Fibroblast of lung (primary cell): ENCODE measurements at regions not wholly inside any gene's neighbourhood (a gene's known extent, or its start where the extent isn't known, plus 50 kb on each side); places are given as distances from the start of the nearest gene placed in this dataset.

Source experiments
- DNase-seq, 2 donors: peaks; one replicate each; pipeline versions ENCODE4 v3.0.0 to v3.0.0-alpha.2; 2010; ENCODE audit warnings: low read depth in 2 of 2
- H2AFZ ChIP-seq: 2 replicates; pipeline ENCODE4 v1.5.1; 2012; ENCODE audit warnings: low read length, control low read depth, inconsistent platforms
- H3K27ac ChIP-seq: 2 replicates; pipeline ENCODE4 v1.5.1; 2011; ENCODE audit warnings: low read length, control low read depth; ENCODE audit not compliant: insufficient read depth
- H3K27me3 ChIP-seq: 2 replicates; pipeline ENCODE4 v1.5.1; 2011; ENCODE audit warnings: mild to moderate bottlenecking, low read length; ENCODE audit not compliant: control insufficient read depth, insufficient read depth
- H3K36me3 ChIP-seq: 2 replicates; pipeline ENCODE4 v1.5.1; 2011; ENCODE audit warnings: low read length; ENCODE audit not compliant: control insufficient read depth, insufficient read depth
- H3K4me1 ChIP-seq: 2 replicates; pipeline ENCODE4 v1.5.1; 2011; ENCODE audit warnings: low read length; ENCODE audit not compliant: control insufficient read depth, insufficient read depth; ENCODE audit errors: extremely low read depth
- H3K4me2 ChIP-seq: 2 replicates; pipeline ENCODE4 v1.5.1; 2011; ENCODE audit warnings: low read length, control low read depth; ENCODE audit not compliant: insufficient read depth; ENCODE audit errors: extremely low read depth
- H3K4me3 ChIP-seq, 4 experiments: fragments of 200-600 bp in 1 of 4; sonication (generic) in 1 of 4; replicated peaks in 1 of 4; 2 replicates each; pipeline ENCODE4 v1.5.1; 2011 to 2016; ENCODE audit warnings: low read length in 4 of 4, low read depth in 3 of 4, mild to moderate bottlenecking in 3 of 4, control low read depth in 2 of 4, inconsistent platforms in 1 of 4, mixed read lengths in 1 of 4; ENCODE audit not compliant: insufficient read depth in 1 of 4; ENCODE audit errors: control extremely low read depth in 1 of 4
- H3K79me2 ChIP-seq: 2 replicates; pipeline ENCODE4 v1.5.1; 2012; ENCODE audit warnings: mild to moderate bottlenecking, low read length, inconsistent platforms; ENCODE audit not compliant: control insufficient read depth, insufficient read depth
- H3K9ac ChIP-seq: 2 replicates; pipeline ENCODE4 v1.5.1; 2011; ENCODE audit warnings: mild to moderate bottlenecking, low read length, control low read depth; ENCODE audit not compliant: insufficient read depth
- H3K9me3 ChIP-seq: 2 replicates; pipeline ENCODE4 v1.5.1; 2012; ENCODE audit warnings: low read depth, low read length; ENCODE audit not compliant: control insufficient read depth, insufficient read depth
- H4K20me1 ChIP-seq: 2 replicates; pipeline ENCODE4 v1.5.1; 2011; ENCODE audit warnings: low read length; ENCODE audit not compliant: control insufficient read depth, insufficient read depth; ENCODE audit errors: extremely low read depth
- CTCF ChIP-seq, 2 donors: IDR thresholded peaks in 1 of 2; conservative IDR thresholded peaks in 1 of 2; 1 replicate in 1 of 2; 2 replicates in 1 of 2; pipeline ENCODE4 v1.5.1; 2011 to 2012; ENCODE audit warnings: low read length in 2 of 2, control low read depth in 1 of 2, inconsistent platforms in 1 of 2, low read depth in 1 of 2, mild to moderate bottlenecking in 1 of 2
- EZH2 ChIP-seq: IDR thresholded peaks from 2 replicates; pipeline ENCODE4 v1.5.1; 2012; ENCODE audit warnings: low read length, control low read depth, mild to moderate bottlenecking; ENCODE audit errors: missing control alignments

DNA sequence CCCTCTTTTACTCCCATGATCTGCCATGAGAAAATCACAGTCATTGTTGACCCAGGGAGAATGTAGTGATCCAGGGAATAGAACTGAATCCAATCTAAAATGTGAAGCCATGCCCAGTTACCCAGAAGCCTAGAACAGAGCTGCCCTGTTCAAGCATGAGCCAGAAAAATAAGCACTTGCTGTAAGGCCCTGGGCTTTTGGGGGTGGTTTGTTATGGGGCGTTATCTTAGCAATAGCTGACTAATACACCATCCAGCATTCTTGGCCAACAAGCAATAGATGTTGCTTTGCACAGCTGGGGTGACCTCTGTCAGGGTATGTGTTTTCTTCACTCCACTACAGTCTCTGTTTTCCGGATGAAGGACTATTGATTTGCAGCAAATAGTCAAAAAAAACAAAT lies 120.4 kb downstream of the ZFP64 start:
- Histone ChIP-seq H3K9ac (no peak overlapping the region), H2AFZ (no peak overlapping the region), H3K36me3 (no peaks in the 10 kb centered on the region), H3K4me2 (no peak overlapping the region), H3K27me3 (no peaks in the 10 kb centered on the region), H3K79me2 (no peaks in the 10 kb centered on the region), H3K27ac (no peak overlapping the region), H3K9me3 (no peaks in the 10 kb centered on the region), H4K20me1 (no peaks in the 10 kb centered on the region), H3K4me1 (no peaks in the 10 kb centered on the region), H3K4me3 (no peak overlapping the region)
- no peak for DNase-seq
- TF ChIP-seq EZH2: no peak

DNA sequence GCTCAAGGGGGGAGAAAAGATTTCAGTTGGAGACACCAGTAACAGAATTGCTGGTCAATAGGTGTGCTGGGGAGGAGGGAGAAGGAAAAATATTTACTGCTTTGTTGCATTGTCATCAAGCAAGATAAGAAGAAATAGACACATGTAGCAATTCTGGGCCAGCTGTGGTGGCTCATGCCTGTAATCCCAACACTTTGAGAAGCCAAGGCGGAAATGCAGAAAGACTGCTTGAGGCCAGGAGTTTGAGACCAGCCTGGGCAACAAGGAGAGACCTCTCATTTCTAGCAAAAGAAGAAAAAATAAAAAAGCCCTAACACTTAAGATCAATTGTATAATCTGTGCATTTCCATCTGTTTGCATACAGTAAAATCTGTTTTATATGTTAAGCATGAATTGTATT lies 126.6 kb downstream of the ZFP64 start:
- no peak overlapping the region for H3K4me2 ChIP-seq
- no peaks in the 10 kb centered on the region for H3K36me3 ChIP-seq
- DNase-seq: no peak
- no peak overlapping the region for H3K27ac ChIP-seq
- no peaks in the 10 kb centered on the region for H4K20me1 ChIP-seq
- H2AFZ ChIP-seq: no peak overlapping the region
- no peaks in the 10 kb centered on the region for H3K4me1 ChIP-seq
- no peaks in the 10 kb centered on the region for H3K27me3 ChIP-seq
- H3K79me2 ChIP-seq: no peaks in the 10 kb centered on the region
- H3K9ac ChIP-seq: no peak overlapping the region
- H3K9me3 ChIP-seq: no peaks in the 10 kb centered on the region
- TF ChIP-seq CTCF (conservative IDR thresholded peaks at IDR 0.05 in 1 of 2, IDR thresholded peaks at IDR 0.05 in 1 of 2; ENCODE audit: low read depth in 1 of 2, low read length in 2 of 2) (no peak), EZH2 (no peak)
- no peak overlapping the region for H3K4me3 ChIP-seq

DNA sequence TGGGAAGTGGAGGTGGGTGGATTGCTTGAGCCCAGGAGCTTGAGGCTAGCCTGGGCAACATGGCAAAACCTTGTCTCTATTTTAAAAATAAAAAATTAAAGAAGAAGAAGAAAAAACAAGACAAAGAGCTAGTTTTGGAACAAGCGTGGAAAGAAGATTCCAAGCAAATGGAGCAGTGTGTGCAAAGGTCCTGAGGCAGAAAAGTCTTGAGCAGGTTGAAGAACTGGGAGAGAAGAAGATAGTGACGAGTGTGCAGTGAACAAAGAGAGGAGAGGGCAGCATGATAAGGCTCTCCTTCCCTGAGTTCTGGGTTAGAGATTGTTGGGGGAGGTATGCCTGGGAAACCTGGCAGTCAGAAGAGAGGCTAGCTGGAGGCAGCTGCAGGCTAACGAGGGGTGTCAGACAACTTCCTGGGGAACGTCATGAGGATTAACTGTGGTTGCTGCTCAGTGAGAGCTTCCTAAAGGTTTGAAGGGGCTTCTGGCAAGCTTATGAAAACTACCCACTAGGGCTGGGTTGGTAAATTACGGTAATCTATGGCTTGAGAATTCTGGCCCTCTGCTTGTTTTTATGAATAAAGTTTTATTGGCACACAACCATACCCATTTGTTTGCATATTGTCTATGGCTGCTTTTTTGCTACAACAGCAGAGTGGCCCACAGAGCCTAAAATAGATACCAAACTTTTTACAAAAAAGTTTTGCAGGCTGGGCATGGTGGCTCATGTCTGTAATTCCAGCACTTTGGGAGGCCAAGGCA lies 128.9 kb downstream of the ZFP64 start:
- Histone ChIP-seq H3K4me2 (no peak overlapping the region), H3K27ac (no peak overlapping the region), H3K9ac (no peak overlapping the region), H3K4me1 (no peaks in the 10 kb centered on the region), H3K9me3 (no peaks in the 10 kb centered on the region), H3K79me2 (no peaks in the 10 kb centered on the region), H2AFZ (no peak overlapping the region), H4K20me1 (no peaks in the 10 kb centered on the region), H3K27me3 (no peaks in the 10 kb centered on the region), H3K4me3 (no peak overlapping the region), H3K36me3 (no peaks in the 10 kb centered on the region)
- no peak for DNase-seq
- no peak for TF ChIP-seq CTCF (conservative IDR thresholded peaks at IDR 0.05 in 1 of 2, IDR thresholded peaks at IDR 0.05 in 1 of 2; ENCODE audit: low read depth in 1 of 2, low read length in 2 of 2)
